ENCODE measurements at regions not wholly inside any gene's neighbourhood (a gene's known extent, or its start where the extent isn't known, plus 50 kb on each side); places are given as distances from the start of the nearest gene placed in this dataset.

DNA sequence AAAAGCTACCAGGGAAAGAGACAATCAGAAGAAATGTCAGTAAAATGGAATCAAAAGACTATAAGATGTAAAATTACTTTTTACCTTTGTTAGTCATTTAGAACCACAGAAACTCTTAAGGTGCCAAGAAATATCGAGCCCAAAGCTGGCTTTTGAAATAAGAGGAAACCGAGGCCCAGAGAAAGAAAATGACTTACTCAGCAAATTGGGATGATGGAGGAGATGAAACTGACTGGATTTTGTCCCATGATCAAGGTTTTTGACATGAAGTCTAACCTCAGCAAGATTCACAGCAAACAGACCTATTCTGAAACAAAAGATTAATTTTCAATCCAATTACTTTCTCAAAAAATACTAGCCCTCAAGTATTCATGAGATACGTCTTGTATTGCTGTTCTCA is 696.2 kb upstream of the WWC1 start:
- TF ChIP-seq, protein P1, sequence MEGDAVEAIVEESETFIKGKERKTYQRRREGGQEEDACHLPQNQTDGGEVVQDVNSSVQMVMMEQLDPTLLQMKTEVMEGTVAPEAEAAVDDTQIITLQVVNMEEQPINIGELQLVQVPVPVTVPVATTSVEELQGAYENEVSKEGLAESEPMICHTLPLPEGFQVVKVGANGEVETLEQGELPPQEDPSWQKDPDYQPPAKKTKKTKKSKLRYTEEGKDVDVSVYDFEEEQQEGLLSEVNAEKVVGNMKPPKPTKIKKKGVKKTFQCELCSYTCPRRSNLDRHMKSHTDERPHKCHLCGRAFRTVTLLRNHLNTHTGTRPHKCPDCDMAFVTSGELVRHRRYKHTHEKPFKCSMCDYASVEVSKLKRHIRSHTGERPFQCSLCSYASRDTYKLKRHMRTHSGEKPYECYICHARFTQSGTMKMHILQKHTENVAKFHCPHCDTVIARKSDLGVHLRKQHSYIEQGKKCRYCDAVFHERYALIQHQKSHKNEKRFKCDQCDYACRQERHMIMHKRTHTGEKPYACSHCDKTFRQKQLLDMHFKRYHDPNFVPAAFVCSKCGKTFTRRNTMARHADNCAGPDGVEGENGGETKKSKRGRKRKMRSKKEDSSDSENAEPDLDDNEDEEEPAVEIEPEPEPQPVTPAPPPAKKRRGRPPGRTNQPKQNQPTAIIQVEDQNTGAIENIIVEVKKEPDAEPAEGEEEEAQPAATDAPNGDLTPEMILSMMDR (IDR thresholded peaks at IDR 0.05; ENCODE audit: extremely low read depth, insufficient read depth, missing control alignments) = no peak
- no peak for DNase-seq (ENCODE audit: low spot score)
- in situ Hi-C loops (cut with MboI; ENCODE audit: low pct_unique_long_range_greater_than_20kb, low sequenced_read_pairs, unreplicated experiment) = no loop called here

GRCh38 chr5:167598166-167598565 is 693.3 kb upstream of the WWC1 start:
- in situ Hi-C loops (cut with MboI; ENCODE audit: low pct_unique_long_range_greater_than_20kb, low sequenced_read_pairs, unreplicated experiment) = no loop called here
- no peak for DNase-seq (ENCODE audit: low spot score)
- TF ChIP-seq, protein P1 (IDR thresholded peaks at IDR 0.05; ENCODE audit: extremely low read depth, insufficient read depth, missing control alignments) = no peak

DNA sequence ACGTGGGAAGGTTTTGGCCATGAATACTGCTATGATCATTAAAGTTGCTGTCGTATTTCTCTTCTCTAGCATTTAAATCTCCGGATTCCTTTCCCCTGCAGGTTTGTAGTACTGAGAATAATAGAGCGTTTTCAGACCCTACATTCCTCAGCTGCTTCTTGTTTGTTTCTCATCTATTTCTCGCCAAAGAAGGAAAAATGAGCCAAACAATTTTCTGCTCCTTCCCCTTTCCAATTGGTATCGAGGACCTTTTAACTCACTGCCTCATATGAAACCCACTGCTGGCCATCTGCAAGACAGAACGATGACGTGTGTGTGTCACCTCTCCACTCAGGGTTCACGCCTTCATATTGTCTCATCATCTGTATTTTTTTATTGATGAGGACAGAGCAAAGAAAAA is 689.4 kb upstream of the WWC1 start:
- TF ChIP-seq, protein P1 (IDR thresholded peaks at IDR 0.05; ENCODE audit: extremely low read depth, insufficient read depth, missing control alignments) = no peak
- DNase-seq (ENCODE audit: low spot score) = no peak
- in situ Hi-C loops (cut with MboI; ENCODE audit: low pct_unique_long_range_greater_than_20kb, low sequenced_read_pairs, unreplicated experiment) = no loop called here

GRCh38 chr5:167603135-167603534 is 688.3 kb upstream of the WWC1 start:
- no peak for DNase-seq (ENCODE audit: low spot score)
- in situ Hi-C loops (cut with MboI; ENCODE audit: low pct_unique_long_range_greater_than_20kb, low sequenced_read_pairs, unreplicated experiment) = no loop called here
- TF ChIP-seq, protein P1 (IDR thresholded peaks at IDR 0.05; ENCODE audit: extremely low read depth, insufficient read depth, missing control alignments) = no peak

- TF ChIP-seq, protein P1 (IDR thresholded peaks at IDR 0.05; ENCODE audit: extremely low read depth, insufficient read depth, missing control alignments) = no peak
- in situ Hi-C loops (cut with MboI; ENCODE audit: low pct_unique_long_range_greater_than_20kb, low sequenced_read_pairs, unreplicated experiment) = no loop called here
- no peak for DNase-seq (ENCODE audit: low spot score)
These were observed 682.8 kb upstream of the WWC1 start for GRCh38 chr5:167608390-167609272.

DNA sequence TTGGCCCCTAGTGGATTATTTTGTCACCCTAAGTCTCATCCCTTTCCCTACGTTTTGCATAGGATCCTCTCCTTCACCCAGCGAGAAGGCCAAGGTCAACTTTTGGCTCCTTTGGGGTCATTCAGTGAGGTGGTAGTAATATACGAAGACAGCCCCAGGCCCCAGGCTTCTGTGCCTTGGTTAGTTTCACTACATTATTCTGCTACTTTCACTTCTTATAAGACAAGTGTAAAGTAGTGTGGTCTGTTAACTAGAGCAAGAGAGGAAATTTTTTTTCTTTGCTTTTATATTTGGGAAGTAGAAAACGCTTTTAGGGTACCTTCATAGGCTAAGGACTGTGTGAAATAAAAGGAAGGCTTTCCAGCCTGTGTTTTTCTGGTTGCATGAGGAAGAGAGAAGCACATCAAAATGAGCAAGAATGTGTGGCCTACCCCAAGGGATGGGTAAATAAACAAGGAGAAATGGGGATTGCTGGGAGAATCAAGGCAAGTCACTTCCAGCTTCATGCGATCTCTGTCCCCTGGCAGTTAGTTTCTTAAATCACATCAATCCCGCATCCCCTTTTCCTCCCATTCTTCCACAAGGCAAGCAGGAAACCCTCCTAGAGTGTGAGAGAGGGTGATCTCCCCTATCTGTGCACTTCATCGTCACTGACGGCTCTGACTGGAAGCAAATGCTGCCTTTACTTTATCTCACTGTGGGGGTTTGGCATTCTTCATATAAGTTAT is 677.0 kb upstream of the WWC1 start:
- TF ChIP-seq, protein P1 (IDR thresholded peaks at IDR 0.05; ENCODE audit: extremely low read depth, insufficient read depth, missing control alignments) = no peak
- DNase-seq (ENCODE audit: low spot score) = no peak
- in situ Hi-C loops (cut with MboI; ENCODE audit: low pct_unique_long_range_greater_than_20kb, low sequenced_read_pairs, unreplicated experiment) = no loop called here
